Naive thymus-derived CD4-positive, alpha-beta T cell (primary cell): ENCODE measurements at regions not wholly inside any gene's neighbourhood (a gene's known extent, or its start where the extent isn't known, plus 50 kb on each side); places are given as distances from the start of the nearest gene placed in this dataset.

Experiments used
- ATAC-seq: fragments of 150-1000 bp; cut with Tn5 transposase; 2 replicates; pipeline ENCODE4 v1.10.0; 2021; ENCODE audit warnings: mild to moderate bottlenecking, moderate library complexity
- CTCF ChIA-PET: fragments of 350-600 bp; sonication (Branson Sonifier 250); formaldehyde crosslinking; loops from one replicate; lab custom pipeline; 2021; ENCODE audit warnings: antibody characterized with exemption; lab: Charles Lee
- POLR2A ChIA-PET: fragments of 350-600 bp; sonication (Branson Sonifier 250); formaldehyde crosslinking; loops from one replicate; lab custom pipeline; 2021; ENCODE audit warnings: antibody characterized with exemption, inconsistent platforms; lab: Charles Lee
- DNase-seq, 9 donors: peaks; one replicate each; pipeline versions ENCODE4 v3.0.0 to v3.0.0-alpha.2; 2020 to 2022; ENCODE audit warnings: mixed read lengths in 1 of 9
- H3K27ac ChIP-seq: one replicate; pipeline ENCODE4 v1.7.0; 2013; ENCODE audit warnings: mild to moderate bottlenecking, low read depth, low read length, moderate library complexity
- H3K27me3 ChIP-seq, 2 donors: one replicate each; pipeline ENCODE4 v1.7.0; 2013; ENCODE audit warnings: low read length in 2 of 2, mild to moderate bottlenecking in 2 of 2, moderate library complexity in 2 of 2; ENCODE audit not compliant: control insufficient read depth in 2 of 2, insufficient read depth in 2 of 2
- H3K36me3 ChIP-seq, 3 experiments: 1 replicate in 2 of 3; 2 replicates in 1 of 3; pipeline ENCODE4 v1.7.0; 2013; ENCODE audit warnings: low read length in 3 of 3, mild to moderate bottlenecking in 3 of 3, moderate library complexity in 1 of 3; ENCODE audit not compliant: insufficient read depth in 3 of 3, control insufficient read depth in 2 of 3
- H3K4me1 ChIP-seq, 2 donors: one replicate each; pipeline ENCODE4 v1.7.0; 2013; ENCODE audit warnings: low read length in 2 of 2, mild to moderate bottlenecking in 2 of 2, moderate library complexity in 1 of 2; ENCODE audit not compliant: control insufficient read depth in 2 of 2, insufficient read depth in 2 of 2
- H3K4me3 ChIP-seq: 2 replicates; pipeline ENCODE4 v1.7.0; 2013; ENCODE audit warnings: mild to moderate bottlenecking, low read length
- H3K9me3 ChIP-seq, 3 experiments: 1 replicate in 2 of 3; 2 replicates in 1 of 3; pipeline ENCODE4 v1.7.0; 2013; ENCODE audit warnings: low read length in 3 of 3; ENCODE audit not compliant: control insufficient read depth in 2 of 3
- H3K27ac Mint-ChIP-seq, 9 donors: one replicate each; pipeline ENCODE4 v1.8.0; 2020 to 2022; ENCODE audit warnings: mixed read lengths in 9 of 9, mild to moderate bottlenecking in 8 of 9, moderate library complexity in 5 of 9, inconsistent platforms in 2 of 9
- H3K27me3 Mint-ChIP-seq, 5 donors: one replicate each; pipeline ENCODE4 v1.8.0; 2021 to 2022; ENCODE audit warnings: mixed read lengths in 5 of 5, mild to moderate bottlenecking in 1 of 5
- H3K36me3 Mint-ChIP-seq, 5 donors: one replicate each; pipeline ENCODE4 v1.8.0; 2020 to 2022; ENCODE audit warnings: mixed read lengths in 5 of 5, mild to moderate bottlenecking in 3 of 5, inconsistent platforms in 1 of 5
- H3K4me1 Mint-ChIP-seq, 7 donors: one replicate each; pipeline ENCODE4 v1.8.0; 2020 to 2022; ENCODE audit warnings: mixed read lengths in 7 of 7, mild to moderate bottlenecking in 3 of 7, inconsistent platforms in 1 of 7
- H3K4me3 Mint-ChIP-seq, 10 donors: one replicate each; pipeline ENCODE4 v1.8.0; 2020 to 2022; ENCODE audit warnings: mild to moderate bottlenecking in 10 of 10, mixed read lengths in 10 of 10, moderate library complexity in 6 of 10, inconsistent platforms in 2 of 10
- H3K9me3 Mint-ChIP-seq, 11 donors: one replicate each; pipeline ENCODE4 v1.8.0; 2020 to 2022; ENCODE audit warnings: mixed read lengths in 11 of 11, mild to moderate bottlenecking in 4 of 11, inconsistent platforms in 1 of 11, moderate library complexity in 1 of 11
- intact Hi-C, 2 donors: fragments of 100-400 bp; cut with micrococcal nuclease; formaldehyde crosslinking; loops; one replicate each; pipeline ENCODE4 v1.15.1; 2023

DNA sequence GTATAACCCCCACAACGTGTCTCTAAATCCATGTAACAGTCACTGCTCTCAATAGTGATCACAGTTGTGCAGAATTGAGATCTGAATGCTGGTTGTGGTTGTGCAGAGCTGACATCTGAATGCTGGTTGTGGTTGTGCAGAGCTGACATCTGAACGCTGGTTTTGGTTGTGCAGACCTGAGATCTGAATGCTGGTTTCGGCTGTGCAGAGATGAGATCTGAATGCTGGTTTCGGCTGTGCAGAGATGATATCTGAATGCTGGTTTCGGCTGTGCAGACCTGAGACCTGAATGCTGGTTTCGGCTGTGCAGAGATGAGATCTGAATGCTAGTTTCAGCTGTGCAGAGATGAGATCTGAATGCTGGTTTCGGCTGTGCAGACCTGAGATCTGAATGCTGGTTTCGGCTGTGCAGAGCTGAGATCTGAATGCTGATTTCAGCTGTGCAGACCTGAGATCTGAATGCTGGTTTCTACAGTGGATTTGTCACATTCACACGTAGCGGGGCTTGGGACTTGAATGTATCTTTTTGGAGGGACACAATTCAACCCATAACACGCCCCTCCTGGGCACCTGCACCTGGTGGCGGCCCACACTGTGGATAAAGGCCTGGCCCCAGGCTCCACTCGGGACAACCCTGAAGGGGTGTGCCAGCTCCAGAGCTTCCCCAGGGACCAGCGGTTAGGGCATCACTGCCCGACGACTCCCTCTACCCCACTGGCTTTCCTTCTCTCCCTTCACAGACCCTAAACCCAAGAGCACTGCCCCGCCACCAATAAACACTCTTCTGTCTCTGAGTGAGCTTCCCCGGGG lies 51.1 kb upstream of the SLC66A3 start:
- H3K27me3 ChIP-seq: no peaks in the 10 kb centered on the region
- intact Hi-C loops: no loop called here
- peak overlapping the region in 8 of 9 donors; percentile 1 to 81 (median 52) for H3K27ac Mint-ChIP-seq
- H3K36me3 Mint-ChIP-seq: no peaks in the 10 kb centered on the region
- CTCF ChIA-PET: interaction anchor here (1.3 kb wide), 1 partner anchor 28 kb away, joined by 3 read pairs; no protein-coding TSS in a partner anchor
- POLR2A ChIA-PET: interaction anchor here (0.6 to 0.7 kb wide), 2 partner anchors 198 to 331 kb away, joined by 3 to 7 read pairs; no protein-coding TSS in a partner anchor
- H3K36me3 ChIP-seq: no peaks in the 10 kb centered on the region
- ATAC-seq: peak; percentile 24
- H3K27ac ChIP-seq: no peak overlapping the region
- H3K4me3 Mint-ChIP-seq: peak overlapping the region; percentile 51 to 81 (median 68)
- H3K9me3 ChIP-seq: no peaks in the 10 kb centered on the region
- H3K4me1 ChIP-seq: peaks cover 0 to 22% of the 10 kb centered on the region in 2 donors
- H3K4me3 ChIP-seq: peak overlapping the region; percentile 2
- peak in 2 of 9 donors; percentile 18 to 27 for DNase-seq
- peaks cover 3 to 26% (median 18%) of the 10 kb centered on the region in 7 donors for H3K4me1 Mint-ChIP-seq
- H3K9me3 Mint-ChIP-seq: no peaks in the 10 kb centered on the region
- H3K27me3 Mint-ChIP-seq: peaks cover 0 to 12% (median 0%) of the 10 kb centered on the region in 5 donors

DNA sequence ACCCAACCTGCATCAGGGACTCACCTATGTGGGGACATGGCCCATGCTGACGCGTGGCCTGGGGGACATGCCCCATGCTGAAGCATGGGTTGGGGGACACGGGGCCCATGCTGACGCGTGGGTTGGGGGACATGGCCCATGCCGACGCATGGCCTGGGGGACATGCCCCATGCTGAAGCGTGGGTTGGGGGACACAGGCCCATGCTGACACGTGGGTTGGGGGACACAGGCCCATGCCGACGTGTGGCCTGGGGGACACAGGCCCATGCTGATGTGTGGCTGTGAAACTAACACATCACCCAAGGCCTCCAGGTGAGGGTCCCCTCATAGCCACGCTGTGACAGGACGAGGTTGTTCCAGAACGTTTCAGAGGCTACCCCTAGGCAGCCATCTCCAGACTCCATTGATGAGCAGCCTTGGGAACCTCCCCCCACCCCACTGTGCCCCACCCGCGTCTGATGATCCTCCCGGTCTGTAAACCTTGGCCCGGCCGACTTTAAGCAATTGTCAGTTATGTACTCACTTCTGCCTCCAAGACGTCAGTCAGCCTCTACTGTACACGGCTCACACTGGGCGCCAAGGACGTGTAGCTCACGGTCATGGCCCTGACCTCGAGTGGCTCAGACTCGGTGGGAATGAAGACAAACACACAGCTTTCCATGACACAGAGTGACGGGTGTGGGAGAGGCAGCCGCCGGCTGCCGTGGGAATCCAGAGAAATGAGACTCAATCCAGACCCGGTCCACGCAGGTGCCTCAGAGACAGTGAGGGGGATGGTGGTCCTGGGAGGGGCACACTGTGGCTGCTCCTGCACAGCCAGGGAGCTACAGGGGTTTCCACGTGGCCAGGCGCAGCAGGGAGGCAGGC lies 50.2 kb upstream of the SLC66A3 start:
- Histone ChIP-seq H3K9me3 (no peaks in the 10 kb centered on the region), H3K27ac (no peak overlapping the region), H3K27me3 (no peaks in the 10 kb centered on the region), H3K4me1 (peaks cover 0 to 22% of the 10 kb centered on the region in 2 donors), H3K4me3 (no peak overlapping the region), H3K36me3 (no peaks in the 10 kb centered on the region)
- Mint-ChIP-seq H3K27ac (peak overlapping the region in 3 of 9 donors; percentile 15 to 74 (median 48)), H3K4me3 (peak overlapping the region in 5 of 10 donors; percentile 65 to 81 (median 70)), H3K36me3 (no peaks in the 10 kb centered on the region), H3K27me3 (peaks cover 0 to 7% (median 0%) of the 10 kb centered on the region in 5 donors), H3K9me3 (no peaks in the 10 kb centered on the region), H3K4me1 (peaks cover 3 to 26% (median 18%) of the 10 kb centered on the region in 7 donors)
- intact Hi-C loops: no loop called here
- DNase-seq (no peak), ATAC-seq (peak; percentile 29)
- ChIA-PET CTCF (interaction anchor here (1.3 kb wide), 1 partner anchor 27 kb away, joined by 3 read pairs; no protein-coding TSS in a partner anchor), POLR2A (interaction anchor here (0.5 to 0.7 kb wide), 3 partner anchors 81 to 331 kb away, joined by 3 to 7 read pairs (median 6); no protein-coding TSS in a partner anchor)
